HepG2 (cell line): ENCODE measurements at regions not wholly inside any gene's neighbourhood (a gene's known extent, or its start where the extent isn't known, plus 50 kb on each side); places are given as distances from the start of the nearest gene placed in this dataset.

Experiments used
- FOXM1 ChIP-seq: sonication (generic); formaldehyde crosslinking; IDR thresholded peaks from 2 replicates; pipeline ENCODE4 v1.5.0; 2020; ENCODE audit warnings: missing genetic modification reagents
- GABPA ChIP-seq, 2 experiments: IDR thresholded peaks; 2 replicates each; pipeline ENCODE4 v1.6.1; 2011 to 2016; ENCODE audit warnings: low read depth in 2 of 2, low read length in 1 of 2, missing biosample characterization in 1 of 2, missing genetic modification characterization in 1 of 2
- KAT8 ChIP-seq: IDR thresholded peaks from 2 replicates; pipeline ENCODE4 v1.6.1; 2016; ENCODE audit warnings: missing genetic modification reagents, missing compliant biosample characterization
- POLR2A ChIP-seq, 2 experiments: IDR thresholded peaks; 2 replicates each; pipeline ENCODE4 v1.6.1; 2011; ENCODE audit warnings: low read depth in 2 of 2, low read length in 2 of 2, mild to moderate bottlenecking in 1 of 2, moderate library complexity in 1 of 2; ENCODE audit not compliant: insufficient read depth in 1 of 2
- SMC3 ChIP-seq: IDR thresholded peaks from 2 replicates; pipeline ENCODE4 v1.6.1; 2011; ENCODE audit warnings: low read length, improper control_type of control experiment
- SRF ChIP-seq: IDR thresholded peaks from 2 replicates; pipeline ENCODE4 v1.6.1; 2011; ENCODE audit warnings: mild to moderate bottlenecking, low read depth, low read length, moderate library complexity
- TCF12 ChIP-seq, 2 experiments: fragments of 450-650 bp in 1 of 2; sonication (generic) in 1 of 2; formaldehyde crosslinking in 1 of 2; IDR thresholded peaks; 2 replicates each; pipeline versions ENCODE4 v1.6.1 to v1.8.0; 2017 to 2022; ENCODE audit warnings: antibody characterized with exemption in 1 of 2, mild to moderate bottlenecking in 1 of 2, missing genetic modification reagents in 1 of 2, moderate library complexity in 1 of 2
- TF ChIP-seq, protein P1 (sequence below): sonication (generic); formaldehyde crosslinking; IDR thresholded peaks from 2 replicates; pipeline ENCODE4 v1.4.0; 2020; ENCODE audit warnings: mild to moderate bottlenecking, missing genetic modification reagents, borderline replicate concordance
- TF ChIP-seq, protein P2 (sequence below): sonication (generic); formaldehyde crosslinking; IDR thresholded peaks from 2 replicates; pipeline ENCODE4 v1.8.0; 2022; ENCODE audit warnings: mild to moderate bottlenecking, missing genetic modification reagents, moderate library complexity
- TF ChIP-seq, protein P3 (sequence below), 2 experiments: IDR thresholded peaks; 2 replicates each; pipeline ENCODE4 v1.6.1; 2011 to 2012; ENCODE audit warnings: low read length in 2 of 2, borderline replicate concordance in 1 of 2, low read depth in 1 of 2, mild to moderate bottlenecking in 1 of 2, moderate library complexity in 1 of 2
- TF ChIP-seq, protein P4 (sequence below): sonication (generic); formaldehyde crosslinking; IDR thresholded peaks from 2 replicates; pipeline ENCODE4 v1.4.0; 2020; ENCODE audit warnings: missing genetic modification reagents, borderline replicate concordance

DNA sequence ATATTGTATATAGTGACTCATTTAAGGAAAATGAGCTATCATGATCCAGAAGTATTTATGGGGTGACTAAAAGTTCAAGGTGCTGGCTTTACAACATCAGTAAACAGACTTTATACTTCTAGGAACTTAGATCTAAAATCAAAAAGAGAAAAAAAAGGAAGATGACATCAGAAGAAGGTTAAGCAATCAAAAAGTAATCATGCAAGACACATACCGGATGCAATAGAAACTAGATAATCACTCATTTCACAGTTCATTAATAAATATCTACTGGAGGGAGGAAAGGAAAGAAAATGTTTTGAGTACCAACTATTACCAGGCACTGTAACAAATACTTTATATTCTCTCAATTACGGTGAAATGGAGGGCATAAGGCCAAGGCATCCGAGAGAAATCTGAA, 276.4 kb downstream of the SPRY1 start:
- TF ChIP-seq, protein P1, sequence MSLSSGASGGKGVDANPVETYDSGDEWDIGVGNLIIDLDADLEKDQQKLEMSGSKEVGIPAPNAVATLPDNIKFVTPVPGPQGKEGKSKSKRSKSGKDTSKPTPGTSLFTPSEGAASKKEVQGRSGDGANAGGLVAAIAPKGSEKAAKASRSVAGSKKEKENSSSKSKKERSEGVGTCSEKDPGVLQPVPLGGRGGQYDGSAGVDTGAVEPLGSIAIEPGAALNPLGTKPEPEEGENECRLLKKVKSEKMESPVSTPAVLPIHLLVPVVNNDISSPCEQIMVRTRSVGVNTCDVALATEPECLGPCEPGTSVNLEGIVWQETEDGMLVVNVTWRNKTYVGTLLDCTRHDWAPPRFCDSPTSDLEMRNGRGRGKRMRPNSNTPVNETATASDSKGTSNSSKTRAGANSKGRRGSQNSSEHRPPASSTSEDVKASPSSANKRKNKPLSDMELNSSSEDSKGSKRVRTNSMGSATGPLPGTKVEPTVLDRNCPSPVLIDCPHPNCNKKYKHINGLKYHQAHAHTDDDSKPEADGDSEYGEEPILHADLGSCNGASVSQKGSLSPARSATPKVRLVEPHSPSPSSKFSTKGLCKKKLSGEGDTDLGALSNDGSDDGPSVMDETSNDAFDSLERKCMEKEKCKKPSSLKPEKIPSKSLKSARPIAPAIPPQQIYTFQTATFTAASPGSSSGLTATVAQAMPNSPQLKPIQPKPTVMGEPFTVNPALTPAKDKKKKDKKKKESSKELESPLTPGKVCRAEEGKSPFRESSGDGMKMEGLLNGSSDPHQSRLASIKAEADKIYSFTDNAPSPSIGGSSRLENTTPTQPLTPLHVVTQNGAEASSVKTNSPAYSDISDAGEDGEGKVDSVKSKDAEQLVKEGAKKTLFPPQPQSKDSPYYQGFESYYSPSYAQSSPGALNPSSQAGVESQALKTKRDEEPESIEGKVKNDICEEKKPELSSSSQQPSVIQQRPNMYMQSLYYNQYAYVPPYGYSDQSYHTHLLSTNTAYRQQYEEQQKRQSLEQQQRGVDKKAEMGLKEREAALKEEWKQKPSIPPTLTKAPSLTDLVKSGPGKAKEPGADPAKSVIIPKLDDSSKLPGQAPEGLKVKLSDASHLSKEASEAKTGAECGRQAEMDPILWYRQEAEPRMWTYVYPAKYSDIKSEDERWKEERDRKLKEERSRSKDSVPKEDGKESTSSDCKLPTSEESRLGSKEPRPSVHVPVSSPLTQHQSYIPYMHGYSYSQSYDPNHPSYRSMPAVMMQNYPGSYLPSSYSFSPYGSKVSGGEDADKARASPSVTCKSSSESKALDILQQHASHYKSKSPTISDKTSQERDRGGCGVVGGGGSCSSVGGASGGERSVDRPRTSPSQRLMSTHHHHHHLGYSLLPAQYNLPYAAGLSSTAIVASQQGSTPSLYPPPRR (CRISPR knock-in tag): no peak
- TF ChIP-seq POLR2A (IDR thresholded peaks at IDR 0.05; ENCODE audit: insufficient read depth in 1 of 2, low read depth in 2 of 2, low read length in 2 of 2) (no peak), SRF (no peak), TCF12 (IDR thresholded peaks at IDR 0.05) (no peak), TCF12 (CRISPR knock-in tag; IDR thresholded peaks at IDR 0.05) (no peak), SMC3 (no peak), GABPA (IDR thresholded peaks at IDR 0.05; ENCODE audit: low read depth, low read length) (no peak), GABPA (CRISPR knock-in tag; IDR thresholded peaks at IDR 0.05; ENCODE audit: low read depth) (no peak), KAT8 (no peak), FOXM1 (CRISPR knock-in tag) (no peak)
- TF ChIP-seq, protein P2, sequence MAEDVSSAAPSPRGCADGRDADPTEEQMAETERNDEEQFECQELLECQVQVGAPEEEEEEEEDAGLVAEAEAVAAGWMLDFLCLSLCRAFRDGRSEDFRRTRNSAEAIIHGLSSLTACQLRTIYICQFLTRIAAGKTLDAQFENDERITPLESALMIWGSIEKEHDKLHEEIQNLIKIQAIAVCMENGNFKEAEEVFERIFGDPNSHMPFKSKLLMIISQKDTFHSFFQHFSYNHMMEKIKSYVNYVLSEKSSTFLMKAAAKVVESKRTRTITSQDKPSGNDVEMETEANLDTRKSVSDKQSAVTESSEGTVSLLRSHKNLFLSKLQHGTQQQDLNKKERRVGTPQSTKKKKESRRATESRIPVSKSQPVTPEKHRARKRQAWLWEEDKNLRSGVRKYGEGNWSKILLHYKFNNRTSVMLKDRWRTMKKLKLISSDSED: no peak
- TF ChIP-seq, protein P3, sequence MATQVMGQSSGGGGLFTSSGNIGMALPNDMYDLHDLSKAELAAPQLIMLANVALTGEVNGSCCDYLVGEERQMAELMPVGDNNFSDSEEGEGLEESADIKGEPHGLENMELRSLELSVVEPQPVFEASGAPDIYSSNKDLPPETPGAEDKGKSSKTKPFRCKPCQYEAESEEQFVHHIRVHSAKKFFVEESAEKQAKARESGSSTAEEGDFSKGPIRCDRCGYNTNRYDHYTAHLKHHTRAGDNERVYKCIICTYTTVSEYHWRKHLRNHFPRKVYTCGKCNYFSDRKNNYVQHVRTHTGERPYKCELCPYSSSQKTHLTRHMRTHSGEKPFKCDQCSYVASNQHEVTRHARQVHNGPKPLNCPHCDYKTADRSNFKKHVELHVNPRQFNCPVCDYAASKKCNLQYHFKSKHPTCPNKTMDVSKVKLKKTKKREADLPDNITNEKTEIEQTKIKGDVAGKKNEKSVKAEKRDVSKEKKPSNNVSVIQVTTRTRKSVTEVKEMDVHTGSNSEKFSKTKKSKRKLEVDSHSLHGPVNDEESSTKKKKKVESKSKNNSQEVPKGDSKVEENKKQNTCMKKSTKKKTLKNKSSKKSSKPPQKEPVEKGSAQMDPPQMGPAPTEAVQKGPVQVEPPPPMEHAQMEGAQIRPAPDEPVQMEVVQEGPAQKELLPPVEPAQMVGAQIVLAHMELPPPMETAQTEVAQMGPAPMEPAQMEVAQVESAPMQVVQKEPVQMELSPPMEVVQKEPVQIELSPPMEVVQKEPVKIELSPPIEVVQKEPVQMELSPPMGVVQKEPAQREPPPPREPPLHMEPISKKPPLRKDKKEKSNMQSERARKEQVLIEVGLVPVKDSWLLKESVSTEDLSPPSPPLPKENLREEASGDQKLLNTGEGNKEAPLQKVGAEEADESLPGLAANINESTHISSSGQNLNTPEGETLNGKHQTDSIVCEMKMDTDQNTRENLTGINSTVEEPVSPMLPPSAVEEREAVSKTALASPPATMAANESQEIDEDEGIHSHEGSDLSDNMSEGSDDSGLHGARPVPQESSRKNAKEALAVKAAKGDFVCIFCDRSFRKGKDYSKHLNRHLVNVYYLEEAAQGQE (IDR thresholded peaks at IDR 0.05; ENCODE audit: borderline replicate concordance in 1 of 2, low read depth in 1 of 2, low read length in 2 of 2): no peak
- TF ChIP-seq, protein P4, sequence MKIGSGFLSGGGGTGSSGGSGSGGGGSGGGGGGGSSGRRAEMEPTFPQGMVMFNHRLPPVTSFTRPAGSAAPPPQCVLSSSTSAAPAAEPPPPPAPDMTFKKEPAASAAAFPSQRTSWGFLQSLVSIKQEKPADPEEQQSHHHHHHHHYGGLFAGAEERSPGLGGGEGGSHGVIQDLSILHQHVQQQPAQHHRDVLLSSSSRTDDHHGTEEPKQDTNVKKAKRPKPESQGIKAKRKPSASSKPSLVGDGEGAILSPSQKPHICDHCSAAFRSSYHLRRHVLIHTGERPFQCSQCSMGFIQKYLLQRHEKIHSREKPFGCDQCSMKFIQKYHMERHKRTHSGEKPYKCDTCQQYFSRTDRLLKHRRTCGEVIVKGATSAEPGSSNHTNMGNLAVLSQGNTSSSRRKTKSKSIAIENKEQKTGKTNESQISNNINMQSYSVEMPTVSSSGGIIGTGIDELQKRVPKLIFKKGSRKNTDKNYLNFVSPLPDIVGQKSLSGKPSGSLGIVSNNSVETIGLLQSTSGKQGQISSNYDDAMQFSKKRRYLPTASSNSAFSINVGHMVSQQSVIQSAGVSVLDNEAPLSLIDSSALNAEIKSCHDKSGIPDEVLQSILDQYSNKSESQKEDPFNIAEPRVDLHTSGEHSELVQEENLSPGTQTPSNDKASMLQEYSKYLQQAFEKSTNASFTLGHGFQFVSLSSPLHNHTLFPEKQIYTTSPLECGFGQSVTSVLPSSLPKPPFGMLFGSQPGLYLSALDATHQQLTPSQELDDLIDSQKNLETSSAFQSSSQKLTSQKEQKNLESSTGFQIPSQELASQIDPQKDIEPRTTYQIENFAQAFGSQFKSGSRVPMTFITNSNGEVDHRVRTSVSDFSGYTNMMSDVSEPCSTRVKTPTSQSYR (CRISPR knock-in tag): no peak
